ENCODE measurements at regions not wholly inside any gene's neighbourhood (a gene's known extent, or its start where the extent isn't known, plus 50 kb on each side); places are given as distances from the start of the nearest gene placed in this dataset.
"Not testable (repeated sequence)": the region's sequence is repeated elsewhere in the genome, so short reads cannot be mapped to it uniquely, and the experiment has no call there.

GRCh38 chr12:63495974-63496373 is 172.3 kb downstream of the DPY19L2 start:
- ChIA-PET CTCF (no interaction called here), POLR2A (no interaction called here)
- WGBS (ENCODE audit: insufficient coverage), result no CpG with 5 or more reads among the region's 1 CpG
- Histone ChIP-seq H3K27ac (ENCODE audit: low read length in 2 of 2) (no peak overlapping the region), H4K20me1 (ENCODE audit: control insufficient read depth, insufficient read depth, low read length, poor library complexity, severe bottlenecking) (no peaks in the 10 kb centered on the region), H3K4me3 (ENCODE audit: control extremely low read depth in 1 of 5, extremely low read depth in 1 of 5, insufficient read depth in 1 of 5, low read depth in 2 of 5, low read length in 4 of 5) (no peak overlapping the region), H3K36me3 (replicated peaks in 1 of 2; ENCODE audit: control extremely low read depth in 1 of 2, control insufficient read depth in 1 of 2, extremely low read depth in 1 of 2, insufficient read depth in 2 of 2, low read length in 1 of 2) (no peaks in the 10 kb centered on the region), H3K9me3 (ENCODE audit: control extremely low read depth in 1 of 3, control insufficient read depth in 2 of 3, insufficient read depth in 1 of 3, low read length in 2 of 3) (peaks cover 0 to 10% (median 0%) of the 10 kb centered on the region in 3 donors), H3K9ac (ENCODE audit: low read length) (no peak overlapping the region), H3K79me2 (ENCODE audit: control insufficient read depth, insufficient read depth, low read length) (no peaks in the 10 kb centered on the region), H3K4me1 (ENCODE audit: control insufficient read depth in 2 of 2, insufficient read depth in 2 of 2, low read length in 2 of 2) (no peaks in the 10 kb centered on the region), H2AFZ (ENCODE audit: insufficient read depth, low read depth, low read length, poor library complexity, severe bottlenecking) (no peak overlapping the region), H3K4me2 (replicated peaks; ENCODE audit: low read depth, low read length, poor library complexity, severe bottlenecking) (no peak overlapping the region), H3K27me3 (replicated peaks in 1 of 4; ENCODE audit: control extremely low read depth in 1 of 4, control insufficient read depth in 3 of 4, insufficient read depth in 4 of 4, low read length in 3 of 4) (no peaks in the 10 kb centered on the region)
- H3K9me3 Mint-ChIP-seq (ENCODE audit: insufficient read depth), result peaks cover 4% of the 10 kb centered on the region
- DNase-seq (no peak), ATAC-seq (ENCODE audit: low read depth) (no peak)
- intact Hi-C loops (cut with micrococcal nuclease), result no loop called here
- H3K4me3 Mint-ChIP-seq, result no peak overlapping the region
- no peak overlapping the region for H3K27ac Mint-ChIP-seq
- peaks cover 8% of the 10 kb centered on the region for H3K27me3 Mint-ChIP-seq
- no peaks in the 10 kb centered on the region for H3K4me1 Mint-ChIP-seq
- no peak for TF ChIP-seq EZH2 (IDR thresholded peaks at IDR 0.05; ENCODE audit: borderline replicate concordance, insufficient read depth, low read depth, low read length, poor library complexity, severe bottlenecking)
- TF ChIP-seq, protein P1, sequence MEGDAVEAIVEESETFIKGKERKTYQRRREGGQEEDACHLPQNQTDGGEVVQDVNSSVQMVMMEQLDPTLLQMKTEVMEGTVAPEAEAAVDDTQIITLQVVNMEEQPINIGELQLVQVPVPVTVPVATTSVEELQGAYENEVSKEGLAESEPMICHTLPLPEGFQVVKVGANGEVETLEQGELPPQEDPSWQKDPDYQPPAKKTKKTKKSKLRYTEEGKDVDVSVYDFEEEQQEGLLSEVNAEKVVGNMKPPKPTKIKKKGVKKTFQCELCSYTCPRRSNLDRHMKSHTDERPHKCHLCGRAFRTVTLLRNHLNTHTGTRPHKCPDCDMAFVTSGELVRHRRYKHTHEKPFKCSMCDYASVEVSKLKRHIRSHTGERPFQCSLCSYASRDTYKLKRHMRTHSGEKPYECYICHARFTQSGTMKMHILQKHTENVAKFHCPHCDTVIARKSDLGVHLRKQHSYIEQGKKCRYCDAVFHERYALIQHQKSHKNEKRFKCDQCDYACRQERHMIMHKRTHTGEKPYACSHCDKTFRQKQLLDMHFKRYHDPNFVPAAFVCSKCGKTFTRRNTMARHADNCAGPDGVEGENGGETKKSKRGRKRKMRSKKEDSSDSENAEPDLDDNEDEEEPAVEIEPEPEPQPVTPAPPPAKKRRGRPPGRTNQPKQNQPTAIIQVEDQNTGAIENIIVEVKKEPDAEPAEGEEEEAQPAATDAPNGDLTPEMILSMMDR (IDR thresholded peaks at IDR 0.05), result no peak

- H3K4me2 ChIP-seq (replicated peaks; ENCODE audit: low read depth, low read length, poor library complexity, severe bottlenecking); H3K27me3 Mint-ChIP-seq; H3K9me3 ChIP-seq (ENCODE audit: control extremely low read depth in 1 of 3, control insufficient read depth in 2 of 3, insufficient read depth in 1 of 3, low read length in 2 of 3); H3K27ac ChIP-seq (ENCODE audit: low read length in 2 of 2); POLR2A ChIA-PET; H3K36me3 ChIP-seq (replicated peaks in 1 of 2; ENCODE audit: control extremely low read depth in 1 of 2, control insufficient read depth in 1 of 2, extremely low read depth in 1 of 2, insufficient read depth in 2 of 2, low read length in 1 of 2); H3K4me1 Mint-ChIP-seq; intact Hi-C loops (cut with micrococcal nuclease); H3K79me2 ChIP-seq (ENCODE audit: control insufficient read depth, insufficient read depth, low read length); H2AFZ ChIP-seq (ENCODE audit: insufficient read depth, low read depth, low read length, poor library complexity, severe bottlenecking); H3K9me3 Mint-ChIP-seq (ENCODE audit: insufficient read depth); H4K20me1 ChIP-seq (ENCODE audit: control insufficient read depth, insufficient read depth, low read length, poor library complexity, severe bottlenecking); H3K4me1 ChIP-seq (ENCODE audit: control insufficient read depth in 2 of 2, insufficient read depth in 2 of 2, low read length in 2 of 2); H3K27ac Mint-ChIP-seq; H3K27me3 ChIP-seq (replicated peaks in 1 of 4; ENCODE audit: control extremely low read depth in 1 of 4, control insufficient read depth in 3 of 4, insufficient read depth in 4 of 4, low read length in 3 of 4); H3K4me3 ChIP-seq (ENCODE audit: control extremely low read depth in 1 of 5, extremely low read depth in 1 of 5, insufficient read depth in 1 of 5, low read depth in 2 of 5, low read length in 4 of 5); H3K4me3 Mint-ChIP-seq; CTCF ChIA-PET; H3K9ac ChIP-seq (ENCODE audit: low read length); DNase-seq; ATAC-seq (ENCODE audit: low read depth): not testable (repeated sequence)
- WGBS (ENCODE audit: insufficient coverage), result 96% methylated on average over 4 of the region's 4 CpGs
These were observed 174.9 kb downstream of the DPY19L2 start for GRCh38 chr12:63493357-63493756.

All from B cell (primary cell).